ENCODE measurements at regions not wholly inside any gene's neighbourhood (a gene's known extent, or its start where the extent isn't known, plus 50 kb on each side); places are given as distances from the start of the nearest gene placed in this dataset.
A peak's percentile ranks its signal among the peaks of the same experiment; 100 is the strongest.

DNA sequence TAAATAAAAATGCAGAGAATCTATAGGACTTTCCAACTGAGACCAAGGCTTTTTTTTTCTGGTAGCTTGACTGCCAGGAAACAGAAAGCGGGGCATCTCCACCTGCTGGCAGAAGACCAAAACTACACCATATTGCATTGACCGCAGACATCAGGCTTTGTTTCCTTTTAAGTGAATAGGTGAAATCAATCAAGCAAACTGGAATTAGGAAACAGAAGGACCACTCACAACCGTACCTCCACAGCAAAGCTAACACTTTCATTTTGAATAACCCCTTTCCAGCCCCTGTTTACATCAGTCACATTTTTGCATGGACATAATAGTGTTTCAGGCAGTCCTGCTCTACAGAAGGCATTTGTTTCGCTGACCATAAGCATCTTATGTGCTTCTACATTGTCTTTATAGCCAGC lies 218.2 kb downstream of the IDS start:
- ChIA-PET POLR2A (interaction anchor here (0.7 to 1.5 kb wide), 5 partner anchors 81 to 137 kb away, joined by 3 to 8 read pairs (median 3); no protein-coding TSS in a partner anchor), CTCF (interaction anchor here (0.7 to 2.3 kb wide), 46 partner anchors 8 to 1236 kb away, joined by 3 to 32 read pairs (median 4); no protein-coding TSS in a partner anchor), SMC1A (ENCODE audit: uncharacterized antibody, unreplicated experiment) (interaction anchor here (0.7 to 3.8 kb wide), 36 partner anchors 16 to 1239 kb away, joined by 3 to 54 read pairs (median 6); no protein-coding TSS in a partner anchor), RAD21 (ENCODE audit: unreplicated experiment) (interaction anchor here (0.5 to 1.9 kb wide), 28 partner anchors 15 to 1236 kb away, joined by 3 to 31 read pairs (median 6); no protein-coding TSS in a partner anchor)
- WGBS (ENCODE audit: insufficient coverage, insufficient replicate concordance, low lambda C conversion rate, missing lambda C conversion rate): 8% methylated on average over 4 of the region's 4 CpGs
- Histone ChIP-seq H3K79me2 (ENCODE audit: control insufficient read depth, insufficient read depth, low read length) (no peaks in the 10 kb centered on the region), H3K27me3 (replicated peaks in 1 of 2; ENCODE audit: control insufficient read depth in 2 of 2, insufficient read depth in 2 of 2, low read length in 1 of 2) (no peaks in the 10 kb centered on the region), H3K36me3 (ENCODE audit: control insufficient read depth in 2 of 2, insufficient read depth in 2 of 2, low read length in 1 of 2) (no peaks in the 10 kb centered on the region), H3K4me3 (no peak overlapping the region), H2AFZ (ENCODE audit: control insufficient read depth, low read depth, low read length) (no peak overlapping the region), H3K4me2 (ENCODE audit: control insufficient read depth, insufficient read depth) (no peak overlapping the region), H3K9ac (ENCODE audit: control insufficient read depth, insufficient read depth, low read length) (no peak overlapping the region), H3K4me1 (ENCODE audit: control insufficient read depth, insufficient read depth, low read length) (no peaks in the 10 kb centered on the region), H3K27ac (ENCODE audit: control insufficient read depth, insufficient read depth) (no peak overlapping the region), H4K20me1 (ENCODE audit: control insufficient read depth, insufficient read depth) (no peaks in the 10 kb centered on the region), H3K9me3 (replicated peaks; ENCODE audit: control insufficient read depth, insufficient read depth, low read length) (no peaks in the 10 kb centered on the region)
- peak; percentile 40 for DNase-seq (ENCODE audit: low read depth, low spot score)
- ATAC-seq: peak; percentile 76
- in situ Hi-C loops (cut with MboI) (loop anchor here (5.0 kb wide), 1 partner anchor 1240 kb away; no protein-coding TSS in a partner anchor), intact Hi-C loops (cut with micrococcal nuclease; ENCODE audit: unreplicated experiment) (loop anchor here (1.0 to 10.0 kb wide), 9 partner anchors 84 to 1238 kb away; no protein-coding TSS in a partner anchor)
- peak; percentile 90 for FAIRE-seq
- BruUV-seq (replicated peaks): no TSS peak
- TF ChIP-seq, protein P1, sequence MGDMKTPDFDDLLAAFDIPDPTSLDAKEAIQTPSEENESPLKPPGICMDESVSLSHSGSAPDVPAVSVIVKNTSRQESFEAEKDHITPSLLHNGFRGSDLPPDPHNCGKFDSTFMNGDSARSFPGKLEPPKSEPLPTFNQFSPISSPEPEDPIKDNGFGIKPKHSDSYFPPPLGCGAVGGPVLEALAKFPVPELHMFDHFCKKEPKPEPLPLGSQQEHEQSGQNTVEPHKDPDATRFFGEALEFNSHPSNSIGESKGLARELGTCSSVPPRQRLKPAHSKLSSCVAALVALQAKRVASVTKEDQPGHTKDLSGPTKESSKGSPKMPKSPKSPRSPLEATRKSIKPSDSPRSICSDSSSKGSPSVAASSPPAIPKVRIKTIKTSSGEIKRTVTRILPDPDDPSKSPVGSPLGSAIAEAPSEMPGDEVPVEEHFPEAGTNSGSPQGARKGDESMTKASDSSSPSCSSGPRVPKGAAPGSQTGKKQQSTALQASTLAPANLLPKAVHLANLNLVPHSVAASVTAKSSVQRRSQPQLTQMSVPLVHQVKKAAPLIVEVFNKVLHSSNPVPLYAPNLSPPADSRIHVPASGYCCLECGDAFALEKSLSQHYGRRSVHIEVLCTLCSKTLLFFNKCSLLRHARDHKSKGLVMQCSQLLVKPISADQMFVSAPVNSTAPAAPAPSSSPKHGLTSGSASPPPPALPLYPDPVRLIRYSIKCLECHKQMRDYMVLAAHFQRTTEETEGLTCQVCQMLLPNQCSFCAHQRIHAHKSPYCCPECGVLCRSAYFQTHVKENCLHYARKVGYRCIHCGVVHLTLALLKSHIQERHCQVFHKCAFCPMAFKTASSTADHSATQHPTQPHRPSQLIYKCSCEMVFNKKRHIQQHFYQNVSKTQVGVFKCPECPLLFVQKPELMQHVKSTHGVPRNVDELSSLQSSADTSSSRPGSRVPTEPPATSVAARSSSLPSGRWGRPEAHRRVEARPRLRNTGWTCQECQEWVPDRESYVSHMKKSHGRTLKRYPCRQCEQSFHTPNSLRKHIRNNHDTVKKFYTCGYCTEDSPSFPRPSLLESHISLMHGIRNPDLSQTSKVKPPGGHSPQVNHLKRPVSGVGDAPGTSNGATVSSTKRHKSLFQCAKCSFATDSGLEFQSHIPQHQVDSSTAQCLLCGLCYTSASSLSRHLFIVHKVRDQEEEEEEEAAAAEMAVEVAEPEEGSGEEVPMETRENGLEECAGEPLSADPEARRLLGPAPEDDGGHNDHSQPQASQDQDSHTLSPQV (IDR thresholded peaks at IDR 0.05): peak; percentile 26; the same call in 1 of the 2 replicates
- TF ChIP-seq YY1 (IDR thresholded peaks at IDR 0.05; ENCODE audit: low read depth, low read length) (peak; percentile 72), SMC3 (IDR thresholded peaks at IDR 0.05; ENCODE audit: borderline replicate concordance, low read length) (peak; percentile 93), JUNB (IDR thresholded peaks at IDR 0.05) (peak; percentile 62), CREB1 (IDR thresholded peaks at IDR 0.05; ENCODE audit: low read depth) (0 out of 2 replicates have a peak, but pooled peaks have one; percentile 13), BHLHE40 (IDR thresholded peaks at IDR 0.05; ENCODE audit: borderline replicate concordance in 1 of 2, low read depth in 2 of 2, low read length in 1 of 2) (no peak), IRF4 (IDR thresholded peaks at IDR 0.05; ENCODE audit: low read depth, low read length) (peak; percentile 50; the same call in 1 of the 2 replicates), RB1 (IDR thresholded peaks at IDR 0.05; ENCODE audit: borderline replicate concordance) (no peak), SMARCA5 (IDR thresholded peaks at IDR 0.05) (no peak), WRNIP1 (IDR thresholded peaks at IDR 0.05; ENCODE audit: borderline replicate concordance, low read depth, low read length) (no peak), RUNX3 (IDR thresholded peaks at IDR 0.05; ENCODE audit: low read length) (peak; percentile 90), DPF2 (IDR thresholded peaks at IDR 0.05) (no peak), TAF1 (IDR thresholded peaks at IDR 0.05; ENCODE audit: borderline replicate concordance, low read depth, low read length) (no peak), RAD21 (IDR thresholded peaks at IDR 0.05; ENCODE audit: insufficient read depth, low read depth, low read length) (peak; percentile 83), ZNF384 (IDR thresholded peaks at IDR 0.05; ENCODE audit: borderline replicate concordance, low read depth, low read length) (peak; percentile 92), CBFB (IDR thresholded peaks at IDR 0.05; ENCODE audit: low read depth) (0 out of 2 replicates have a peak, but pooled peaks have one; percentile 48)
- TF ChIP-seq, protein P2, sequence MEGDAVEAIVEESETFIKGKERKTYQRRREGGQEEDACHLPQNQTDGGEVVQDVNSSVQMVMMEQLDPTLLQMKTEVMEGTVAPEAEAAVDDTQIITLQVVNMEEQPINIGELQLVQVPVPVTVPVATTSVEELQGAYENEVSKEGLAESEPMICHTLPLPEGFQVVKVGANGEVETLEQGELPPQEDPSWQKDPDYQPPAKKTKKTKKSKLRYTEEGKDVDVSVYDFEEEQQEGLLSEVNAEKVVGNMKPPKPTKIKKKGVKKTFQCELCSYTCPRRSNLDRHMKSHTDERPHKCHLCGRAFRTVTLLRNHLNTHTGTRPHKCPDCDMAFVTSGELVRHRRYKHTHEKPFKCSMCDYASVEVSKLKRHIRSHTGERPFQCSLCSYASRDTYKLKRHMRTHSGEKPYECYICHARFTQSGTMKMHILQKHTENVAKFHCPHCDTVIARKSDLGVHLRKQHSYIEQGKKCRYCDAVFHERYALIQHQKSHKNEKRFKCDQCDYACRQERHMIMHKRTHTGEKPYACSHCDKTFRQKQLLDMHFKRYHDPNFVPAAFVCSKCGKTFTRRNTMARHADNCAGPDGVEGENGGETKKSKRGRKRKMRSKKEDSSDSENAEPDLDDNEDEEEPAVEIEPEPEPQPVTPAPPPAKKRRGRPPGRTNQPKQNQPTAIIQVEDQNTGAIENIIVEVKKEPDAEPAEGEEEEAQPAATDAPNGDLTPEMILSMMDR (IDR thresholded peaks at IDR 0.05 in 2 of 3, conservative IDR thresholded peaks at IDR 0.05 in 1 of 3; ENCODE audit: control insufficient read depth in 2 of 3, extremely low read depth in 1 of 3, insufficient read depth in 1 of 3, low read depth in 3 of 3, low read length in 3 of 3): peak; percentile 73 to 85 (median 73)

Data from GM12878 (cell line).